ENCODE measurements at regions not wholly inside any gene's neighbourhood (a gene's known extent, or its start where the extent isn't known, plus 50 kb on each side); places are given as distances from the start of the nearest gene placed in this dataset.

- Histone ChIP-seq H3K9me2 (replicated peaks; ENCODE audit: insufficient read depth, low read length) (no peaks in the 10 kb centered on the region), H3K27me3 (ENCODE audit: low read length) (no peaks in the 10 kb centered on the region)
Observed at GRCh38 chrX:43005561-43005960, 227.6 kb upstream of the PPP1R2C start.

DNA sequence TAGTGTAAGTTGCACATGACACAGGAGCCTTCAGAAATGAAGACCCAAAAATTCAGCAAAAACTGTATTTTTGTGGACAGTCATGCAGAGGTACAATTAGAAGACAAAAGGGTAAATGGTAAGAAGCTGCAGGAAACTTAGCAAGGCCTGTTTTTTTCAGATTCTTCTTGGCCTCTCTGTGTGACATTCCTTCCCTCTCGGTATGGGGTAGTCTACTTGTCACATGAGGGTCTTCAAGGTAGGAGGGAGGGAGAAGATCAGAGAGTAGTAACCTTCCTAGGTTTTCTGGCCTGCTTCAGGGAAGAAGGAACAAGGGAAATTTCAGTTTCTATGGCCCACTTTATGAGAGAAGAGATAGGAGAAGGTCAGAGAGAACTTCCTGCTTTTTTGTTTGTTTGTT lies 230.4 kb upstream of the PPP1R2C start:
- Histone ChIP-seq H3K9ac (ENCODE audit: low read length) (no peak overlapping the region), H3K27me3 (ENCODE audit: low read length) (no peaks in the 10 kb centered on the region), H3K9me3 (ENCODE audit: low read length) (peaks cover 25% of the 10 kb centered on the region; the same call in 1 of the 2 replicates), H3K4me1 (ENCODE audit: low read length) (no peaks in the 10 kb centered on the region), H3K79me2 (ENCODE audit: low read length) (no peaks in the 10 kb centered on the region), H3K27ac (ENCODE audit: low read length) (no peak overlapping the region), H4K20me1 (ENCODE audit: insufficient read depth, low read depth, low read length) (no peaks in the 10 kb centered on the region), H3K36me3 (ENCODE audit: insufficient read depth, low read length) (no peaks in the 10 kb centered on the region), H3K4me2 (ENCODE audit: low read depth, low read length, poor library complexity, severe bottlenecking) (no peak overlapping the region), H3K4me3 (ENCODE audit: low read length) (no peak overlapping the region), H3K9me2 (replicated peaks; ENCODE audit: insufficient read depth, low read length) (no peaks in the 10 kb centered on the region), H2AFZ (ENCODE audit: low read length) (no peak overlapping the region)
- DNase-seq = no peak

More at GRCh38 chrX:43005561-43005960, 227.6 kb upstream of the PPP1R2C start:
- no peaks in the 10 kb centered on the region for H4K20me1 ChIP-seq (ENCODE audit: insufficient read depth, low read depth, low read length)
- H3K4me2 ChIP-seq (ENCODE audit: low read depth, low read length, poor library complexity, severe bottlenecking) = no peak overlapping the region
- peaks cover 16% of the 10 kb centered on the region; the same call in 1 of the 2 replicates for H3K9me3 ChIP-seq (ENCODE audit: low read length)
- no peaks in the 10 kb centered on the region for H3K4me1 ChIP-seq (ENCODE audit: low read length)
- H3K36me3 ChIP-seq (ENCODE audit: insufficient read depth, low read length) = no peaks in the 10 kb centered on the region
- no peak overlapping the region for H3K27ac ChIP-seq (ENCODE audit: low read length)
- H3K79me2 ChIP-seq (ENCODE audit: low read length) = no peaks in the 10 kb centered on the region
- H2AFZ ChIP-seq (ENCODE audit: low read length) = no peak overlapping the region
- H3K4me3 ChIP-seq (ENCODE audit: low read length) = no peak overlapping the region
- H3K9ac ChIP-seq (ENCODE audit: low read length) = no peak overlapping the region
- DNase-seq = no peak

GRCh38 chrX:43016021-43016420 lies 238.1 kb upstream of the PPP1R2C start:
- Histone ChIP-seq H3K27me3 (ENCODE audit: low read length) (no peaks in the 10 kb centered on the region), H3K27ac (ENCODE audit: low read length) (no peak overlapping the region), H3K9me3 (ENCODE audit: low read length) (peaks cover 29% of the 10 kb centered on the region), H3K4me2 (ENCODE audit: low read depth, low read length, poor library complexity, severe bottlenecking) (no peak overlapping the region), H3K4me1 (ENCODE audit: low read length) (no peaks in the 10 kb centered on the region), H3K9me2 (replicated peaks; ENCODE audit: insufficient read depth, low read length) (no peaks in the 10 kb centered on the region), H2AFZ (ENCODE audit: low read length) (no peak overlapping the region), H3K79me2 (ENCODE audit: low read length) (no peaks in the 10 kb centered on the region), H3K36me3 (ENCODE audit: insufficient read depth, low read length) (no peaks in the 10 kb centered on the region), H4K20me1 (ENCODE audit: insufficient read depth, low read depth, low read length) (no peaks in the 10 kb centered on the region), H3K4me3 (ENCODE audit: low read length) (no peak overlapping the region), H3K9ac (ENCODE audit: low read length) (no peak overlapping the region)
- no peak for DNase-seq

GRCh38 chrX:43018031-43018430 lies 240.1 kb upstream of the PPP1R2C start:
- H4K20me1 ChIP-seq (ENCODE audit: insufficient read depth, low read depth, low read length) = no peaks in the 10 kb centered on the region
- no peak overlapping the region for H3K4me2 ChIP-seq (ENCODE audit: low read depth, low read length, poor library complexity, severe bottlenecking)
- H3K9ac ChIP-seq (ENCODE audit: low read length) = no peak overlapping the region
- no peaks in the 10 kb centered on the region for H3K27me3 ChIP-seq (ENCODE audit: low read length)
- H3K4me1 ChIP-seq (ENCODE audit: low read length) = no peaks in the 10 kb centered on the region
- H3K27ac ChIP-seq (ENCODE audit: low read length) = no peak overlapping the region
- peaks cover 23% of the 10 kb centered on the region for H3K9me3 ChIP-seq (ENCODE audit: low read length)
- no peak overlapping the region for H2AFZ ChIP-seq (ENCODE audit: low read length)
- no peaks in the 10 kb centered on the region for H3K36me3 ChIP-seq (ENCODE audit: insufficient read depth, low read length)
- H3K9me2 ChIP-seq (replicated peaks; ENCODE audit: insufficient read depth, low read length) = no peaks in the 10 kb centered on the region
- no peak for DNase-seq
- no peaks in the 10 kb centered on the region for H3K79me2 ChIP-seq (ENCODE audit: low read length)
- no peak overlapping the region for H3K4me3 ChIP-seq (ENCODE audit: low read length)

GRCh38 chrX:43019021-43019420 lies 241.1 kb upstream of the PPP1R2C start:
- Histone ChIP-seq H3K4me1 (ENCODE audit: low read length) (no peaks in the 10 kb centered on the region), H4K20me1 (ENCODE audit: insufficient read depth, low read depth, low read length) (no peaks in the 10 kb centered on the region), H3K9me2 (replicated peaks; ENCODE audit: insufficient read depth, low read length) (no peaks in the 10 kb centered on the region), H3K79me2 (ENCODE audit: low read length) (no peaks in the 10 kb centered on the region), H3K27ac (ENCODE audit: low read length) (no peak overlapping the region), H3K4me2 (ENCODE audit: low read depth, low read length, poor library complexity, severe bottlenecking) (no peak overlapping the region), H3K9ac (ENCODE audit: low read length) (no peak overlapping the region), H3K36me3 (ENCODE audit: insufficient read depth, low read length) (no peaks in the 10 kb centered on the region), H3K9me3 (ENCODE audit: low read length) (peaks cover 20% of the 10 kb centered on the region), H2AFZ (ENCODE audit: low read length) (no peak overlapping the region), H3K27me3 (ENCODE audit: low read length) (no peaks in the 10 kb centered on the region), H3K4me3 (ENCODE audit: low read length) (no peak overlapping the region)
- no peak for DNase-seq

DNA sequence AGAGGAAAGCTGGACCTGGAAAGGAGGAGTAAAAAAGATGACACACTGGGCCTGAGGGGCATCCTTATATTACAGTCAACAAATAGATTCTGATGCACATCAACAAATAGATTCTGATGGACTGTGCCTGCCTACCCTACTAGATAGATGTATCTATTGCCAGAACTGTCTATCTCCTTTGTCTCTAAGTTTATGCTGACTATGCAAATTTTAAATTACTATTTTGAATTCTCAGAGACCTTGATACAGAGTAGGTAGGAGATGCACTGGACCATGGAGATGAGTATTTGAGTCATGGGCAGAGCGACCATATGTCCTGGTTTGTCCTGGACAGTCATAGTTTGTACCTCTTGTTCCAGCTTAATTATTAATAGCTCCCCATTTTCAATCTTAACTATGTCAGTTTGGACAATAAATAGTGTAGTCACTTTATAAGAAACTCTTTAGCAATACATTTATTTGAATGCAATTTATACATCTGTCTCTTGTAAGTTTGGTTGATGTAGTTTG lies 247.9 kb upstream of the PPP1R2C start:
- Histone ChIP-seq H3K4me3 (ENCODE audit: low read length) (no peak overlapping the region), H4K20me1 (ENCODE audit: insufficient read depth, low read depth, low read length) (no peaks in the 10 kb centered on the region), H3K4me1 (ENCODE audit: low read length) (no peaks in the 10 kb centered on the region), H3K79me2 (ENCODE audit: low read length) (no peaks in the 10 kb centered on the region), H3K9me2 (replicated peaks; ENCODE audit: insufficient read depth, low read length) (no peaks in the 10 kb centered on the region), H3K36me3 (ENCODE audit: insufficient read depth, low read length) (no peaks in the 10 kb centered on the region), H3K27ac (ENCODE audit: low read length) (no peak overlapping the region), H3K9ac (ENCODE audit: low read length) (no peak overlapping the region), H3K9me3 (ENCODE audit: low read length) (peaks cover 12% of the 10 kb centered on the region), H2AFZ (ENCODE audit: low read length) (no peak overlapping the region), H3K27me3 (ENCODE audit: low read length) (no peaks in the 10 kb centered on the region), H3K4me2 (ENCODE audit: low read depth, low read length, poor library complexity, severe bottlenecking) (no peak overlapping the region)
- no peak for DNase-seq

DNA sequence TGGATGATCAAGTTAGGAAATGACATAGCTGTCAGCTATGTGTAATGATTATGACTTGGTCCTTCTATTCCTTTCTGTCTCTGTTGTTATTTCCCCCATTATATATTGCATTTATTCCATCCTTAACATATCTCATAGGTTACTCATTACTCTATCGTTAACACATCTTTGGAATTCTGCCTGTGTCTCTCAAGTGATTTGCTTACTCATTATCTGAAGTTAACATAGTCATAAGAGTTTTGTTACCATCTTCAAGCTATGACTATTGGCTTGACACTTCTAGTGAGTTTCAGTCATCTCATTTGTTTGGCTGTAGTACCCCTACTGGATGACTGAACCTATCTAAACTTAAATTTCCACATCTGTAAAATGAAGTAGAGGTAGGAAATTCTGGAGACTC lies 286.1 kb upstream of the PPP1R2C start:
- no peak for DNase-seq
- Histone ChIP-seq H3K79me2 (ENCODE audit: low read length) (no peaks in the 10 kb centered on the region), H3K36me3 (ENCODE audit: insufficient read depth, low read length) (no peaks in the 10 kb centered on the region), H3K9ac (ENCODE audit: low read length) (no peak overlapping the region), H3K4me1 (ENCODE audit: low read length) (no peaks in the 10 kb centered on the region), H3K9me2 (replicated peaks; ENCODE audit: insufficient read depth, low read length) (no peaks in the 10 kb centered on the region), H3K4me3 (ENCODE audit: low read length) (no peak overlapping the region), H3K27me3 (ENCODE audit: low read length) (no peaks in the 10 kb centered on the region), H3K4me2 (ENCODE audit: low read depth, low read length, poor library complexity, severe bottlenecking) (no peak overlapping the region), H3K27ac (ENCODE audit: low read length) (no peak overlapping the region), H2AFZ (ENCODE audit: low read length) (no peak overlapping the region), H4K20me1 (ENCODE audit: insufficient read depth, low read depth, low read length) (no peaks in the 10 kb centered on the region), H3K9me3 (ENCODE audit: low read length) (peaks cover 3% of the 10 kb centered on the region)

DNA sequence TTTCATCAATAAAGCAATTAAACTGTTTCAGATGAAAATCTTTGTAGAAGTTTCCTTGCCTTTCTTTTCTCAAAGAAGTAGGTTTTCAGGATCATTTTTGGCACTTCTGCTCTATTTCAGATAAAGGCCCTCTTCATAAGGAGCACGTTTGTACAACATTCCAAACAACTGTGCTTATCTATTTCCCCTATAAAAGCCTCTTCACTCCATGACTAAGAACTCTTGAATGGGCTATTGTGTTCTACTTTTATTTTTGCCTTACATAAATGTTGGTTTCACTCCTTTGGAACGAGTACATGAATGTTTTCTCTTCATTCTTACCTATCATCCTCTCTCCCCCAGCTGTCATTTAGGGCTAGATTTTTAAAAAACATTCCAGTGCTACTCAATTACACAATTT lies 288.0 kb upstream of the PPP1R2C start:
- Histone ChIP-seq H3K4me1 (ENCODE audit: low read length) (no peaks in the 10 kb centered on the region), H3K9me2 (replicated peaks; ENCODE audit: insufficient read depth, low read length) (no peaks in the 10 kb centered on the region), H3K4me3 (ENCODE audit: low read length) (no peak overlapping the region), H3K36me3 (ENCODE audit: insufficient read depth, low read length) (no peaks in the 10 kb centered on the region), H3K9ac (ENCODE audit: low read length) (no peak overlapping the region), H3K27ac (ENCODE audit: low read length) (no peak overlapping the region), H4K20me1 (ENCODE audit: insufficient read depth, low read depth, low read length) (no peaks in the 10 kb centered on the region), H3K4me2 (ENCODE audit: low read depth, low read length, poor library complexity, severe bottlenecking) (no peak overlapping the region), H3K9me3 (ENCODE audit: low read length) (peaks cover 3% of the 10 kb centered on the region), H3K79me2 (ENCODE audit: low read length) (no peaks in the 10 kb centered on the region), H2AFZ (ENCODE audit: low read length) (no peak overlapping the region), H3K27me3 (ENCODE audit: low read length) (no peaks in the 10 kb centered on the region)
- no peak for DNase-seq

DNA sequence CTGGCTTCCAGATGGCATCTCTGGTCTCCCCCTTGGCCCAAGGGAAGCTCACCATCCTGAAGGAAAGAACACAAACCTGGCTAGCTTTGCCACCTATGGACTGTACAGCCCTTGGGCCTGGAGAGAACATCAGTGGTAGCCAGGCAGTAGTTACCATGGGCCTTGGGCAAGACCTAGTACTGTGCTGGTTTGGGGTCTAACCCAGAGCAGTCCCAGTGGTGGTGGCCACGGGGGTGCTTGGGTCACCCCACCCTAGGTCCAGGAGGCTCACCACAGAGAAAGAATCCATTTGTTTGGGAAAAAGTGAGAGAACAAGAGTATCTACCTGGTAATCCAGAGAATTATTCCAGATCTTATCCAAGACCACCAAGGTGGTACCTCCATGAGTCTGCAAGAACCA lies 290.7 kb upstream of the PPP1R2C start:
- Histone ChIP-seq H3K9me2 (replicated peaks; ENCODE audit: insufficient read depth, low read length) (no peaks in the 10 kb centered on the region), H4K20me1 (ENCODE audit: insufficient read depth, low read depth, low read length) (no peaks in the 10 kb centered on the region), H3K27me3 (ENCODE audit: low read length) (no peaks in the 10 kb centered on the region), H3K36me3 (ENCODE audit: insufficient read depth, low read length) (no peaks in the 10 kb centered on the region), H2AFZ (ENCODE audit: low read length) (no peak overlapping the region), H3K4me2 (ENCODE audit: low read depth, low read length, poor library complexity, severe bottlenecking) (no peak overlapping the region), H3K27ac (ENCODE audit: low read length) (no peak overlapping the region), H3K79me2 (ENCODE audit: low read length) (no peaks in the 10 kb centered on the region), H3K9ac (ENCODE audit: low read length) (no peak overlapping the region), H3K9me3 (ENCODE audit: low read length) (peaks cover 3% of the 10 kb centered on the region), H3K4me3 (ENCODE audit: low read length) (no peak overlapping the region), H3K4me1 (ENCODE audit: low read length) (no peaks in the 10 kb centered on the region)
- DNase-seq = no peak

Measured in Karpas-422 (cell line).